Right lobe of liver (tissue), 4 donors: ENCODE measurements at regions not wholly inside any gene's neighbourhood (a gene's known extent, or its start where the extent isn't known, plus 50 kb on each side); places are given as distances from the start of the nearest gene placed in this dataset.

Experiments used
- POLR2A ChIP-seq: fragments of 450-650 bp; IDR thresholded peaks from one replicate; pipeline ENCODE4 v1.6.1; 2017; ENCODE audit warnings: antibody characterized with exemption, mild to moderate bottlenecking
- TF ChIP-seq, protein P1 (sequence below), 4 donors: fragments of 200-600 bp in 3 of 4; fragments of 450-650 bp in 1 of 4; IDR thresholded peaks; one replicate each; pipeline versions ENCODE4 v1.5.1 to v1.8.0; 2016 to 2022; ENCODE audit warnings: antibody characterized with exemption in 4 of 4, mild to moderate bottlenecking in 2 of 4
- donor health status: DM: no; HTN: no; CAD: no.
- donor health status: DM: no; HTN: no; CAD: no.
- donor health status: DM: no; HTN: yes; CAD: no.

GRCh38 chrX:66900886-66901285 lies 262.0 kb upstream of the EDA2R start:
- TF ChIP-seq, protein P1, sequence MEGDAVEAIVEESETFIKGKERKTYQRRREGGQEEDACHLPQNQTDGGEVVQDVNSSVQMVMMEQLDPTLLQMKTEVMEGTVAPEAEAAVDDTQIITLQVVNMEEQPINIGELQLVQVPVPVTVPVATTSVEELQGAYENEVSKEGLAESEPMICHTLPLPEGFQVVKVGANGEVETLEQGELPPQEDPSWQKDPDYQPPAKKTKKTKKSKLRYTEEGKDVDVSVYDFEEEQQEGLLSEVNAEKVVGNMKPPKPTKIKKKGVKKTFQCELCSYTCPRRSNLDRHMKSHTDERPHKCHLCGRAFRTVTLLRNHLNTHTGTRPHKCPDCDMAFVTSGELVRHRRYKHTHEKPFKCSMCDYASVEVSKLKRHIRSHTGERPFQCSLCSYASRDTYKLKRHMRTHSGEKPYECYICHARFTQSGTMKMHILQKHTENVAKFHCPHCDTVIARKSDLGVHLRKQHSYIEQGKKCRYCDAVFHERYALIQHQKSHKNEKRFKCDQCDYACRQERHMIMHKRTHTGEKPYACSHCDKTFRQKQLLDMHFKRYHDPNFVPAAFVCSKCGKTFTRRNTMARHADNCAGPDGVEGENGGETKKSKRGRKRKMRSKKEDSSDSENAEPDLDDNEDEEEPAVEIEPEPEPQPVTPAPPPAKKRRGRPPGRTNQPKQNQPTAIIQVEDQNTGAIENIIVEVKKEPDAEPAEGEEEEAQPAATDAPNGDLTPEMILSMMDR (IDR thresholded peaks at IDR 0.05): no peak
- TF ChIP-seq POLR2A: no peak
